OCI-LY1 (cell line): ENCODE measurements at regions not wholly inside any gene's neighbourhood (a gene's known extent, or its start where the extent isn't known, plus 50 kb on each side); places are given as distances from the start of the nearest gene placed in this dataset.

Experiments
- H2AFZ ChIP-seq: fragments of 200-600 bp; sonication (generic), shearing (Covaris generic); 2 replicates; pipeline ENCODE4 v1.6.0; 2014; ENCODE audit warnings: antibody characterized with exemption, mild to moderate bottlenecking, low read length
- H3F3A ChIP-seq: fragments of 200-600 bp; sonication (generic), shearing (Covaris generic); 2 replicates; pipeline ENCODE4 v1.6.0; 2014; ENCODE audit warnings: mild to moderate bottlenecking, antibody characterized with exemption, low read length, moderate library complexity; ENCODE audit not compliant: insufficient read depth
- H3K27ac ChIP-seq: fragments of 200-600 bp; sonication (generic); 2 replicates; pipeline ENCODE4 v1.5.1; 2014; ENCODE audit warnings: low read length, mixed run types, mild to moderate bottlenecking, low read depth; ENCODE audit not compliant: poor library complexity, severe bottlenecking
- H3K27me3 ChIP-seq: fragments of 200-600 bp; sonication (generic); 2 replicates; pipeline ENCODE4 v1.6.0; 2014; ENCODE audit warnings: antibody characterized with exemption, mild to moderate bottlenecking, low read length, moderate library complexity; ENCODE audit not compliant: insufficient read depth
- H3K36me3 ChIP-seq: fragments of 200-600 bp; sonication (generic); 2 replicates; pipeline ENCODE4 v1.6.1; 2014; ENCODE audit warnings: mild to moderate bottlenecking, antibody characterized with exemption, low read length, moderate library complexity, mixed read lengths; ENCODE audit not compliant: insufficient read depth
- H3K4me1 ChIP-seq: fragments of 200-600 bp; sonication (generic); 2 replicates; pipeline ENCODE4 v1.5.1; 2014; ENCODE audit warnings: mild to moderate bottlenecking, low read length, moderate library complexity; ENCODE audit not compliant: insufficient read depth, severe bottlenecking
- H3K4me2 ChIP-seq: fragments of 200-600 bp; sonication (generic), shearing (Covaris generic); 2 replicates; pipeline ENCODE4 v1.6.1; 2014; ENCODE audit warnings: low read length
- H3K4me3 ChIP-seq: fragments of 200-600 bp; sonication (generic); 2 replicates; pipeline ENCODE4 v1.5.1; 2014; ENCODE audit warnings: low read length, low read depth, mild to moderate bottlenecking, mixed read lengths; ENCODE audit not compliant: poor library complexity, severe bottlenecking
- H3K79me2 ChIP-seq: fragments of 200-600 bp; shearing (Covaris generic); 2 replicates; pipeline ENCODE4 v1.6.1; 2016; ENCODE audit warnings: mixed run types, low read length, mixed read lengths; ENCODE audit not compliant: insufficient read depth
- H3K9ac ChIP-seq: fragments of 200-600 bp; sonication (generic), shearing (Covaris generic); 2 replicates; pipeline ENCODE4 v1.6.1; 2014; ENCODE audit warnings: mild to moderate bottlenecking, low read length, mixed read lengths
- H3K9me2 ChIP-seq: fragments of 200-600 bp; sonication (generic), shearing (Covaris generic); 2 replicates; pipeline ENCODE4 v1.6.1; 2014; ENCODE audit warnings: low read depth, mild to moderate bottlenecking, low read length, mixed read lengths
- H3K9me3 ChIP-seq: fragments of 200-600 bp; shearing (Covaris generic); 2 replicates; pipeline ENCODE4 v1.6.1; 2014; ENCODE audit warnings: low read length, mixed read lengths
- H4K20me1 ChIP-seq: fragments of 200-600 bp; sonication (generic), shearing (Covaris generic); 2 replicates; pipeline ENCODE4 v1.6.0; 2016; ENCODE audit warnings: mild to moderate bottlenecking, low read length; ENCODE audit not compliant: insufficient read depth
- EZH2 ChIP-seq: fragments of 200-600 bp; sonication (generic), shearing (Covaris generic); IDR thresholded peaks from 2 replicates; pipeline ENCODE4 v1.8.0; 2017; ENCODE audit warnings: borderline replicate concordance, mixed run types, mild to moderate bottlenecking, antibody characterized with exemption, low read length, moderate library complexity, mixed read lengths
- TF ChIP-seq, protein P1 (sequence below): fragments of 200-600 bp; sonication (generic), shearing (Covaris generic); IDR thresholded peaks from 2 replicates; pipeline ENCODE4 v1.5.1; 2017; ENCODE audit warnings: mild to moderate bottlenecking, antibody characterized with exemption, low read length, moderate library complexity, mixed read lengths

DNA sequence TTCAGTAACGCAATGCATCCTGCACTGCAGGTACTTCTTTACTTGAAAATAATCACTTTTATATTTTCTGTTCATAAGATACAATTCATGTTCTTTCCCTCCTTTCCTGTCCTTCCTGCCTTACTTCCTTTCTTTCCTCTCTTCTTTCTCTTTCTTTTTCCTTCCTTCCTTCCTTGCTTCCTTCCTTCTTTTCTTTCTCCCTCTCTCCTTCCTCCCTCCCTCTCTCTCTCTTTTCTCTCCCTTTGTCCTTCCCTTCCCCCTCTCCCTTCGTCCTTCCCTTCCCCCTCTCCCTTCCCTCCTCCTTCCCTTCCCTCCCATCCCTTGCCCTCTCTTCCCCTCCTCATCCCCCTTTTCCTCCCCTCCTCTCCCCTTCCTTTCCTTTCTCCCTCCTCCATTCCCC lies 227.8 kb upstream of the KLF6 start:
- no peak overlapping the region for H2AFZ ChIP-seq
- H4K20me1 ChIP-seq = no peaks in the 10 kb centered on the region
- no peaks in the 10 kb centered on the region for H3K36me3 ChIP-seq
- no peaks in the 10 kb centered on the region for H3K4me1 ChIP-seq
- TF ChIP-seq EZH2 = no peak
- TF ChIP-seq, protein P1, sequence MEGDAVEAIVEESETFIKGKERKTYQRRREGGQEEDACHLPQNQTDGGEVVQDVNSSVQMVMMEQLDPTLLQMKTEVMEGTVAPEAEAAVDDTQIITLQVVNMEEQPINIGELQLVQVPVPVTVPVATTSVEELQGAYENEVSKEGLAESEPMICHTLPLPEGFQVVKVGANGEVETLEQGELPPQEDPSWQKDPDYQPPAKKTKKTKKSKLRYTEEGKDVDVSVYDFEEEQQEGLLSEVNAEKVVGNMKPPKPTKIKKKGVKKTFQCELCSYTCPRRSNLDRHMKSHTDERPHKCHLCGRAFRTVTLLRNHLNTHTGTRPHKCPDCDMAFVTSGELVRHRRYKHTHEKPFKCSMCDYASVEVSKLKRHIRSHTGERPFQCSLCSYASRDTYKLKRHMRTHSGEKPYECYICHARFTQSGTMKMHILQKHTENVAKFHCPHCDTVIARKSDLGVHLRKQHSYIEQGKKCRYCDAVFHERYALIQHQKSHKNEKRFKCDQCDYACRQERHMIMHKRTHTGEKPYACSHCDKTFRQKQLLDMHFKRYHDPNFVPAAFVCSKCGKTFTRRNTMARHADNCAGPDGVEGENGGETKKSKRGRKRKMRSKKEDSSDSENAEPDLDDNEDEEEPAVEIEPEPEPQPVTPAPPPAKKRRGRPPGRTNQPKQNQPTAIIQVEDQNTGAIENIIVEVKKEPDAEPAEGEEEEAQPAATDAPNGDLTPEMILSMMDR = no peak
- H3K4me3 ChIP-seq = no peak overlapping the region
- no peaks in the 10 kb centered on the region for H3K9me2 ChIP-seq
- no peak overlapping the region for H3K27ac ChIP-seq
- no peak overlapping the region for H3K4me2 ChIP-seq
- no peak overlapping the region for H3K9ac ChIP-seq
- no peaks in the 10 kb centered on the region for H3F3A ChIP-seq
- H3K79me2 ChIP-seq = no peaks in the 10 kb centered on the region
- H3K9me3 ChIP-seq = no peaks in the 10 kb centered on the region
- no peaks in the 10 kb centered on the region for H3K27me3 ChIP-seq

- no peaks in the 10 kb centered on the region for H4K20me1 ChIP-seq
- TF ChIP-seq EZH2 = no peak
- TF ChIP-seq, protein P1 = no peak
- H3K9ac ChIP-seq = no peak overlapping the region
- H3K36me3 ChIP-seq = no peaks in the 10 kb centered on the region
- H3K4me1 ChIP-seq = no peaks in the 10 kb centered on the region
- H3F3A ChIP-seq = no peaks in the 10 kb centered on the region
- H3K79me2 ChIP-seq = no peaks in the 10 kb centered on the region
- H3K27ac ChIP-seq = no peak overlapping the region
- H3K4me3 ChIP-seq = no peak overlapping the region
- H3K4me2 ChIP-seq = no peak overlapping the region
- no peaks in the 10 kb centered on the region for H3K27me3 ChIP-seq
- no peaks in the 10 kb centered on the region for H3K9me2 ChIP-seq
- no peak overlapping the region for H2AFZ ChIP-seq
- no peaks in the 10 kb centered on the region for H3K9me3 ChIP-seq
Measured at GRCh38 chr10:4011136-4011812, 226.3 kb upstream of the KLF6 start.

DNA sequence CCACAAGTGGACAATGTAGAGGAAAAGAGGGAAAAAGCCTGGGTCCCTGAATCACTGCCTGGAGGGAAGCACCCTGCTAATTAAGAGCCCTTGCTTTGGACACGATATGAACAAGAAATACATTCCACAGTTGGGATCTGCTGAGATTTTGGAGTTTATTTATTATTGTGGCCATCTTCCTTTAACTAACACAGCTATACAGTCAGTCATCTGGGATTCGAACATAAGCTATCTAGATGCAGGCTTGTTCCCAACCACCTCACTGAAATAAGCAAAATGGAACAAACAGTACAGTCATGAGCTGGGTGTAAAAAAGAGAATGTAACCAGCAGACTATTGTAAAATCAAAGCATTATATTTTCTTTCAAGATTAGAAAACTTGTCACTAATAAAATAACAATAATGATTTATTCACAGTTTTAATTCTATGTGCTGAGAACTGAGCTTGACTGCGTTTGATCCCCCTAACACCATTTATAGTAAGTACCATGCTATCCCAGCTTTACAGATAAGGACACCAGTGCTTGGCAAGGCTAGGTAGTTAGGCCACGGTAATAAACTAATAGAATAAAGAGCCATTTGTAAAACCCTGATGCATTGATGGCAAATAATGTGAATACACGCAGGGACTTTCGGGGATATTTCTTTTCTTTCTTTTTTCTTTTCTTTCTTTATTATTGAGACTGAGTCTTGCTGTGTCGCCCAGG lies 223.8 kb upstream of the KLF6 start:
- H3K9ac ChIP-seq = no peak overlapping the region
- no peak overlapping the region for H3K4me3 ChIP-seq
- peaks cover 2% of the 10 kb centered on the region; the same call in 1 of the 2 replicates for H3K27me3 ChIP-seq
- H3K9me3 ChIP-seq = no peaks in the 10 kb centered on the region
- TF ChIP-seq EZH2 = no peak
- TF ChIP-seq, protein P1 = no peak
- no peaks in the 10 kb centered on the region for H3K4me1 ChIP-seq
- no peaks in the 10 kb centered on the region for H3K79me2 ChIP-seq
- no peaks in the 10 kb centered on the region for H3F3A ChIP-seq
- H3K27ac ChIP-seq = no peak overlapping the region
- no peaks in the 10 kb centered on the region for H3K36me3 ChIP-seq
- no peak overlapping the region for H3K4me2 ChIP-seq
- no peaks in the 10 kb centered on the region for H4K20me1 ChIP-seq
- no peak overlapping the region for H2AFZ ChIP-seq
- no peaks in the 10 kb centered on the region for H3K9me2 ChIP-seq
